COLO829 (cell line): ENCODE measurements at regions not wholly inside any gene's neighbourhood (a gene's known extent, or its start where the extent isn't known, plus 50 kb on each side); places are given as distances from the start of the nearest gene placed in this dataset.
"Not testable (repeated sequence)": the region's sequence is repeated elsewhere in the genome, so short reads cannot be mapped to it uniquely, and the experiment has no call there.

Experiments used
- DNase-seq: peaks from one replicate; pipeline ENCODE4 v3.0.0; 2012; ENCODE audit warnings: low spot score

- peak; percentile 28 for DNase-seq
Measured at GRCh38 chr20:33908336-33908735, 85.4 kb upstream of the RALY start.

- no peak for DNase-seq
Measured at GRCh38 chr20:33908868-33909267, 84.8 kb upstream of the RALY start.

GRCh38 chr20:33909331-33909921 is 84.3 kb upstream of the RALY start:
- peak; percentile 96 for DNase-seq

- DNase-seq, result no peak
Measured at GRCh38 chr20:33910056-33910455, 83.7 kb upstream of the RALY start.

GRCh38 chr20:33910529-33911327 is 83.0 kb upstream of the RALY start:
- DNase-seq, result no peak

- DNase-seq, result no peak
Measured at GRCh38 chr20:33914919-33915318, 78.8 kb upstream of the RALY start.

- peak; percentile 88 for DNase-seq
Measured at GRCh38 chr20:33915726-33916331, 77.9 kb upstream of the RALY start.

GRCh38 chr20:33916768-33917167 is 76.9 kb upstream of the RALY start:
- DNase-seq, result no peak

GRCh38 chr20:33917831-33918525 is 75.7 kb upstream of the RALY start:
- DNase-seq, result no peak

- no peak for DNase-seq
Measured at GRCh38 chr20:33918662-33919061, 75.0 kb upstream of the RALY start.

- DNase-seq, result no peak
Measured at GRCh38 chr20:33919653-33920052, 74.1 kb upstream of the RALY start.

GRCh38 chr20:33922224-33922623 is 71.5 kb upstream of the RALY start:
- DNase-seq, result no peak

GRCh38 chr20:33923740-33924139 is 70.0 kb upstream of the RALY start:
- DNase-seq, result no peak

GRCh38 chr20:33925867-33926266 is 67.8 kb upstream of the RALY start:
- no peak for DNase-seq

GRCh38 chr20:33926425-33926824 is 67.3 kb upstream of the RALY start:
- no peak for DNase-seq

GRCh38 chr20:33927724-33928123 is 66.0 kb upstream of the RALY start:
- no peak for DNase-seq

- DNase-seq, result no peak
Measured at GRCh38 chr20:33929917-33930316, 63.8 kb upstream of the RALY start.

GRCh38 chr20:33933469-33933909 is 60.2 kb upstream of the RALY start:
- DNase-seq, result peak; percentile 75

- no peak for DNase-seq
Measured at GRCh38 chr20:33936656-33937055, 57.1 kb upstream of the RALY start.

GRCh38 chr20:33939031-33939430 is 54.7 kb upstream of the RALY start:
- DNase-seq, result not testable (repeated sequence)

GRCh38 chr20:33940666-33941065 is 53.0 kb upstream of the RALY start:
- DNase-seq, result no peak
